GM12878 (cell line): ENCODE measurements at regions not wholly inside any gene's neighbourhood (a gene's known extent, or its start where the extent isn't known, plus 50 kb on each side); places are given as distances from the start of the nearest gene placed in this dataset.

Experiments
- ATAC-seq: fragments of 200-7000 bp; cut with Tn5 transposase; 3 replicates; pipeline ENCODE4 v1.9.1; 2020; ENCODE audit warnings: mild to moderate bottlenecking, moderate library complexity
- BruUV-seq: library from RNA; stranded (reverse); fragments of 400-500 nt; replicated peaks from 2 replicates; lab custom pipeline; 2021; lab: Mats Ljungman, UMichigan
- CTCF ChIA-PET: fragments of 300-600 bp; sonication (Branson Sonifier 250); formaldehyde crosslinking; extraction: SDS; loops from one replicate; lab custom pipeline; 2021; ENCODE audit warnings: inconsistent platforms; lab: Yijun Ruan, JAX
- POLR2A ChIA-PET: fragments of 350-600 bp; formaldehyde crosslinking; extraction: SDS; loops from one replicate; lab custom pipeline; 2021; ENCODE audit warnings: inconsistent platforms; lab: Charles Lee
- RAD21 ChIA-PET: fragments of 300-600 bp; sonication (Branson Sonifier 250); formaldehyde crosslinking; loops from one replicate; lab custom pipeline; 2023; ENCODE audit warnings: antibody characterized with exemption; ENCODE audit not compliant: unreplicated experiment; lab: Charles Lee
- SMC1A ChIA-PET: fragments of 300-600 bp; sonication (Branson Sonifier 250); formaldehyde crosslinking; loops from one replicate; lab custom pipeline; 2023; ENCODE audit not compliant: unreplicated experiment, uncharacterized antibody; lab: Charles Lee
- DNase-seq: peaks from one replicate; pipeline ENCODE4 v3.0.0-alpha.2; 2011; ENCODE audit warnings: low read depth, low spot score
- FAIRE-seq: peaks from 3 replicates; lab custom pipeline; 2011; peaks lifted over from hg19 to GRCh38; lab: Jason Lieb, UNC
- H2AFZ ChIP-seq: 2 replicates; pipeline ENCODE4 v1.6.0; 2011; ENCODE audit warnings: low read depth, low read length, control low read depth; ENCODE audit not compliant: control insufficient read depth
- H3K27ac ChIP-seq: 2 replicates; pipeline ENCODE4 v1.5.1; 2011; ENCODE audit warnings: control low read depth; ENCODE audit not compliant: control insufficient read depth, insufficient read depth
- H3K27me3 ChIP-seq, 2 experiments: replicated peaks in 1 of 2; 2 replicates each; pipeline versions ENCODE4 v1.6.0 to v1.6.1; 2011; ENCODE audit warnings: low read length in 1 of 2; ENCODE audit not compliant: control insufficient read depth in 2 of 2, insufficient read depth in 2 of 2
- H3K36me3 ChIP-seq, 2 experiments: 2 replicates each; pipeline ENCODE4 v1.5.1; 2011; ENCODE audit warnings: low read length in 1 of 2; ENCODE audit not compliant: control insufficient read depth in 2 of 2, insufficient read depth in 2 of 2
- H3K4me1 ChIP-seq: 2 replicates; pipeline ENCODE4 v1.6.1; 2011; ENCODE audit warnings: mild to moderate bottlenecking, low read length, moderate library complexity, mixed read lengths; ENCODE audit not compliant: control insufficient read depth, insufficient read depth
- H3K4me2 ChIP-seq: 2 replicates; pipeline ENCODE4 v1.6.0; 2011; ENCODE audit warnings: control low read depth; ENCODE audit not compliant: control insufficient read depth, insufficient read depth
- H3K4me3 ChIP-seq: fragments of 200-600 bp; sonication (generic); 2 replicates; pipeline ENCODE4 v1.5.1; 2016
- H3K79me2 ChIP-seq: 2 replicates; pipeline ENCODE4 v1.6.0; 2011; ENCODE audit warnings: low read length; ENCODE audit not compliant: control insufficient read depth, insufficient read depth
- H3K9ac ChIP-seq: 2 replicates; pipeline ENCODE4 v1.8.0; 2011; ENCODE audit warnings: low read length, control low read depth, mixed read lengths; ENCODE audit not compliant: control insufficient read depth, insufficient read depth
- H3K9me3 ChIP-seq: replicated peaks from 3 replicates; pipeline ENCODE4 v1.5.1; 2011; ENCODE audit warnings: mild to moderate bottlenecking, low read length; ENCODE audit not compliant: control insufficient read depth, insufficient read depth
- H4K20me1 ChIP-seq: 2 replicates; pipeline ENCODE4 v1.6.0; 2011; ENCODE audit not compliant: control insufficient read depth, insufficient read depth
- BRCA1 ChIP-seq: IDR thresholded peaks from 2 replicates; pipeline ENCODE4 v1.6.1; 2011; ENCODE audit warnings: low read depth, low read length, improper control_type of control experiment
- CBX3 ChIP-seq: fragments of 200-600 bp; sonication (generic); IDR thresholded peaks from 2 replicates; pipeline ENCODE4 v1.6.1; 2016; ENCODE audit warnings: low read depth, borderline replicate concordance
- CEBPZ ChIP-seq: fragments of 150-350 bp; IDR thresholded peaks from 2 replicates; pipeline ENCODE4 v1.6.1; 2016; ENCODE audit warnings: low read depth, low read length
- EZH2 ChIP-seq: IDR thresholded peaks from 2 replicates; pipeline ENCODE4 v1.6.1; 2012; ENCODE audit warnings: low read depth, mild to moderate bottlenecking, control low read depth, inconsistent platforms, low read length, borderline replicate concordance; ENCODE audit not compliant: control insufficient read depth
- HSF1 ChIP-seq: fragments of 150-350 bp; IDR thresholded peaks from 2 replicates; pipeline ENCODE4 v1.6.1; 2014; ENCODE audit warnings: mild to moderate bottlenecking, low read depth, low read length
- IKZF1 ChIP-seq: fragments of 450-650 bp; conservative IDR thresholded peaks from 2 replicates; pipeline ENCODE4 v1.6.1; 2017; ENCODE audit warnings: antibody characterized with exemption, mild to moderate bottlenecking
- NFXL1 ChIP-seq: fragments of 450-650 bp; IDR thresholded peaks from 2 replicates; pipeline ENCODE4 v1.6.1; 2017; ENCODE audit warnings: antibody characterized with exemption, mild to moderate bottlenecking, borderline replicate concordance
- NRF1 ChIP-seq: conservative IDR thresholded peaks from 2 replicates; pipeline ENCODE4 v1.6.1; 2011; ENCODE audit warnings: mild to moderate bottlenecking, low read depth, low read length, improper control_type of control experiment
- RELA ChIP-seq: fragments of 450-650 bp; IDR thresholded peaks from 2 replicates; pipeline ENCODE4 v1.8.0; 2014; ENCODE audit warnings: borderline replicate concordance; ENCODE audit not compliant: partially characterized antibody
- RUNX3 ChIP-seq: IDR thresholded peaks from 2 replicates; pipeline ENCODE4 v1.6.1; 2012; ENCODE audit warnings: low read length, inconsistent platforms
- SIN3A ChIP-seq: IDR thresholded peaks from 2 replicates; pipeline ENCODE4 v1.6.1; 2012; ENCODE audit warnings: low read depth, low read length, improper control_type of control experiment
- SIX5 ChIP-seq: IDR thresholded peaks from 2 replicates; pipeline ENCODE4 v1.6.1; 2011; ENCODE audit warnings: mild to moderate bottlenecking, low read depth, low read length, moderate library complexity; ENCODE audit not compliant: severe bottlenecking
- SMARCA5 ChIP-seq: fragments of 450-650 bp; IDR thresholded peaks from 2 replicates; pipeline ENCODE4 v1.6.1; 2017; ENCODE audit warnings: mild to moderate bottlenecking
- ZNF217 ChIP-seq: fragments of 450-650 bp; IDR thresholded peaks from 2 replicates; pipeline ENCODE4 v1.6.1; 2017; ENCODE audit warnings: antibody characterized with exemption, mild to moderate bottlenecking
- WGBS: methylation state at CpG from one replicate; pipeline ENCODE4 v1.1.6; 2016; ENCODE audit warnings: low lambda C conversion rate; ENCODE audit not compliant: insufficient replicate concordance, insufficient coverage; ENCODE audit errors: missing lambda C conversion rate; 5-methylcytosine and 5-hydroxymethylcytosine counted together
- in situ Hi-C: fragments of 300-500 bp; cut with MboI; formaldehyde crosslinking; loops from 9 replicates; pipeline ENCODE4 v1.14.3; 2018; ENCODE audit warnings: mixed read lengths
- intact Hi-C: fragments of 100-400 bp; cut with micrococcal nuclease; formaldehyde crosslinking; loops from one replicate; pipeline ENCODE4 v1.14.2; 2022; ENCODE audit not compliant: unreplicated experiment
- TF ChIP-seq, protein P1 (sequence below): IDR thresholded peaks from 2 replicates; pipeline ENCODE4 v1.6.1; 2012; ENCODE audit warnings: low read depth, low read length, improper control_type of control experiment

GRCh38 chr1:165052936-165053335, 303.6 kb downstream of the LMX1A start:
- Histone ChIP-seq H3K79me2 (no peaks in the 10 kb centered on the region), H3K4me2 (no peak overlapping the region), H3K27me3 (no peaks in the 10 kb centered on the region; a peak in 1 of 4 replicates), H3K9ac (no peak overlapping the region), H3K9me3 (no peaks in the 10 kb centered on the region), H3K36me3 (no peaks in the 10 kb centered on the region), H2AFZ (no peak overlapping the region), H3K27ac (no peak overlapping the region), H4K20me1 (no peaks in the 10 kb centered on the region), H3K4me3 (no peak overlapping the region), H3K4me1 (no peaks in the 10 kb centered on the region)
- ChIA-PET RAD21 (no interaction called here), CTCF (no interaction called here), SMC1A (interaction anchor here (1.0 kb wide), 1 partner anchor 214 kb away, joined by 3 read pairs; no protein-coding TSS in a partner anchor), POLR2A (no interaction called here)
- WGBS = 1% methylated on average over 4 of the region's 4 CpGs
- no peak for DNase-seq
- TF ChIP-seq RELA (no peak), HSF1 (no peak), SMARCA5 (no peak), CBX3 (no peak), ZNF217 (no peak), IKZF1 (no peak), CEBPZ (no peak), SIN3A (no peak), NFXL1 (no peak), RUNX3 (no peak), BRCA1 (no peak), NRF1 (no peak), EZH2 (no peak), SIX5 (no peak)
- TF ChIP-seq, protein P1, sequence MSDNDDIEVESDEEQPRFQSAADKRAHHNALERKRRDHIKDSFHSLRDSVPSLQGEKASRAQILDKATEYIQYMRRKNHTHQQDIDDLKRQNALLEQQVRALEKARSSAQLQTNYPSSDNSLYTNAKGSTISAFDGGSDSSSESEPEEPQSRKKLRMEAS = no peak
- no peak for FAIRE-seq
- no TSS peak for BruUV-seq
- ATAC-seq = no peak
- in situ Hi-C loops = no loop called here
- intact Hi-C loops = no loop called here
